NCI-H146 treated with DMSO at 0.1 percent for 48 hours (cell line): ENCODE measurements at regions not wholly inside any gene's neighbourhood (a gene's known extent, or its start where the extent isn't known, plus 50 kb on each side); places are given as distances from the start of the nearest gene placed in this dataset.
"Not testable (repeated sequence)": the region's sequence is repeated elsewhere in the genome, so short reads cannot be mapped to it uniquely, and the experiment has no call there.

Experiments used
- DNase-seq: peaks from one replicate; lab custom pipeline; 2025; ENCODE audit not compliant: unreplicated experiment; lab: John Stamatoyannopoulos, UW

- DNase-seq, result no peak
These were observed 128.5 kb upstream of the VLDLR start for GRCh38 chr9:2493109-2493508.

- DNase-seq, result no peak
These were observed 128.1 kb upstream of the VLDLR start for GRCh38 chr9:2493529-2493928.

- DNase-seq, result no peak
These were observed 127.0 kb upstream of the VLDLR start for GRCh38 chr9:2494562-2494961.

- no peak for DNase-seq
These were observed 126.2 kb upstream of the VLDLR start for GRCh38 chr9:2495221-2496005.

GRCh38 chr9:2496169-2496568, 125.4 kb upstream of the VLDLR start:
- DNase-seq, result no peak

GRCh38 chr9:2496934-2497333, 124.7 kb upstream of the VLDLR start:
- no peak for DNase-seq

GRCh38 chr9:2497666-2498400, 123.8 kb upstream of the VLDLR start:
- DNase-seq, result no peak

- no peak for DNase-seq
These were observed 119.4 kb upstream of the VLDLR start for GRCh38 chr9:2502210-2502609.

- no peak for DNase-seq
These were observed 118.8 kb upstream of the VLDLR start for GRCh38 chr9:2502760-2503159.

GRCh38 chr9:2506321-2506720, 115.3 kb upstream of the VLDLR start:
- DNase-seq, result no peak

GRCh38 chr9:2523591-2523990, 98.0 kb upstream of the VLDLR start:
- no peak for DNase-seq

- DNase-seq, result no peak
These were observed 97.0 kb upstream of the VLDLR start for GRCh38 chr9:2524601-2525000.

- DNase-seq, result no peak
These were observed 96.4 kb upstream of the VLDLR start for GRCh38 chr9:2525147-2525546.

- DNase-seq, result no peak
These were observed 95.3 kb upstream of the VLDLR start for GRCh38 chr9:2526071-2526828.

- no peak for DNase-seq
These were observed 90.1 kb upstream of the VLDLR start for GRCh38 chr9:2531481-2531880.

GRCh38 chr9:2536511-2536910, 85.1 kb upstream of the VLDLR start:
- no peak for DNase-seq

GRCh38 chr9:2545881-2546490, 75.6 kb upstream of the VLDLR start:
- DNase-seq, result no peak

- DNase-seq, result not testable (repeated sequence)
These were observed 65.5 kb upstream of the VLDLR start for GRCh38 chr9:2555899-2556600.

GRCh38 chr9:2557693-2558092, 63.9 kb upstream of the VLDLR start:
- DNase-seq, result no peak

- DNase-seq, result no peak
These were observed 62.1 kb upstream of the VLDLR start for GRCh38 chr9:2559192-2560152.
